ENCODE measurements at regions not wholly inside any gene's neighbourhood (a gene's known extent, or its start where the extent isn't known, plus 50 kb on each side); places are given as distances from the start of the nearest gene placed in this dataset.

GRCh38 chr2:2456721-2457120 lies 125.6 kb upstream of the MYT1L start:
- TF ChIP-seq CTCF (IDR thresholded peaks at IDR 0.05; ENCODE audit: low read length) (no peak), EZH2 (IDR thresholded peaks at IDR 0.05; ENCODE audit: borderline replicate concordance, low read length) (no peak)
